GM21528 (cell line): ENCODE measurements at regions not wholly inside any gene's neighbourhood (a gene's known extent, or its start where the extent isn't known, plus 50 kb on each side); places are given as distances from the start of the nearest gene placed in this dataset.
"Not testable (repeated sequence)": the region's sequence is repeated elsewhere in the genome, so short reads cannot be mapped to it uniquely, and the experiment has no call there.

Experiments
- ATAC-seq: cut with Tn5 transposase; IDR thresholded peaks from one replicate; pipeline ENCODE4 v1.9.1; 2021; ENCODE audit warnings: mild to moderate bottlenecking, moderate library complexity; ENCODE audit not compliant: unreplicated experiment, low FRiP score

- no peak for ATAC-seq
Measured at GRCh38 chr1:238336531-238336930, 445.8 kb upstream of the ZP4 start.

- no peak for ATAC-seq
Measured at GRCh38 chr1:238334170-238334569, 443.4 kb upstream of the ZP4 start.

DNA sequence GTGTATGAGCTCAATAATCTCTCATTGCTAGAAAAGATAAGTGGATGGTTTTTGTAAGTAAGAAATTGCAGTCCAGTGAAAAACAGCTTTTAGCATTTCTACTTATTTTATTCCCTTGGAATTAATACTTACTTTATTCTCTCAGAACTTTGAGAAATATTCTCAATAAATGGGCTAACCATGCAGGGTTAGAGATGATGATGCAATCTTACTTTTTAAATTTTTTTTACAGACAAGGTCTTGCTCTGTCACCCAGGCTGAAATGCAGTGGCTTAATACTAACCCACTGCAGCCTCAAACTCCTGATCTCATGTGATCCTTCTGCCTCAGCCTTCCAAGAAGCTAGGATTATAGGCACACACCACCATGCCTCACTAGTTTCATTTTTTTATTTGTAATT, 440.8 kb upstream of the ZP4 start:
- ATAC-seq = no peak

- no peak for ATAC-seq
Measured at GRCh38 chr1:238329671-238330070, 438.9 kb upstream of the ZP4 start.

DNA sequence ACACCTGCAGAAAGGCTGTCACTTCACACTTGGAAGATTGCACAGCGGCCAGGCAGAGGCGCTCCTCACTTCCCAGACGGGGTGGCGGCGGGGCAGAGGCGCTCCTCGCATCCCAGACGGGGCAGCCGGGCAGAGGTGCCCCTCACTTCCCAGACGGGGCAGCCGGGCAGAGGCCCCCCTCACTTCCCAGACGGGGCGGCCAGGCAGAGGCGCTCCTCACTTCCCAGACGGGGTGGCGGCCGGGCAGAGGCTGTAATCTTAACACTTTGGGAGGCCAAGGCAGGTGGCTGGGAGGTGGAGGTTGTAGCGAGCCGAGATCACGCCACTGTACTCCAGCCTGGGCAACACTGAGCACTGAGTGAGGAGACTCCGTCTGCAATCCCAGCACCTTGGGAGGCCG, 436.3 kb upstream of the ZP4 start:
- not testable (repeated sequence) for ATAC-seq

- not testable (repeated sequence) for ATAC-seq
Measured at GRCh38 chr1:238326479-238326878, 435.8 kb upstream of the ZP4 start.

DNA sequence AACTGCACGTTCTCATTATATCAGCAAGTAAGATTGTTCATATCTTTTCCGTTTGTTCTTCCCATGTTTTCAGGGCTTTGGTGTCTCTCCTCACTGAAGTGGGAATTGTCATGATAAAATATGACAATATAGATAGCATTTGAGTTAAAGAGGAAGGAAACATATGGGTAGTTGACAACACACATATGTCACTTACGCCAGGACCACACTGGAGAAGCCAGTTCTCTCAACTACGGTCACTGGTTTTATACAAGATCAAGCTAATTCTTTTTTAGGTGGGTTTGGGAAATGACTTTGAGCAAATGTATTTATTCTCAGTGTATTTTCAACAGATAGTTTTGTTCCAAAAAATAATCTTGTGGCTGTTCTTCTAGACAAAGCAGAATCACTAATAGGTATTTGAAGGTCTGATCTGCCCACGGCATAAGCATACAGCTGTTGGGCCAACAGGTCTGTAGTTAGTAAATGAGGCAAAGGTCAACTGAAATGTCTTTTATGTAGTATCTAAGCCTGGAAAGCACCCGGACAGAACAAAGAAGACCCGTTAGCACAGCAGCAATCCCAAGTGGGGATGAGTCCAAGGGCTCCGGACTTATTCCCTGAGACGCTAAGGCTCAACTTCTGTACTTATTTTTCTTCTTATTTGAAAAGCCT, 433.6 kb upstream of the ZP4 start:
- ATAC-seq = no peak

GRCh38 chr1:238323490-238323889, 432.8 kb upstream of the ZP4 start:
- no peak for ATAC-seq

GRCh38 chr1:238319957-238320356, 429.2 kb upstream of the ZP4 start:
- ATAC-seq = no peak

GRCh38 chr1:238318294-238319110, 427.8 kb upstream of the ZP4 start:
- no peak for ATAC-seq

GRCh38 chr1:238312969-238313368, 422.2 kb upstream of the ZP4 start:
- ATAC-seq = no peak

DNA sequence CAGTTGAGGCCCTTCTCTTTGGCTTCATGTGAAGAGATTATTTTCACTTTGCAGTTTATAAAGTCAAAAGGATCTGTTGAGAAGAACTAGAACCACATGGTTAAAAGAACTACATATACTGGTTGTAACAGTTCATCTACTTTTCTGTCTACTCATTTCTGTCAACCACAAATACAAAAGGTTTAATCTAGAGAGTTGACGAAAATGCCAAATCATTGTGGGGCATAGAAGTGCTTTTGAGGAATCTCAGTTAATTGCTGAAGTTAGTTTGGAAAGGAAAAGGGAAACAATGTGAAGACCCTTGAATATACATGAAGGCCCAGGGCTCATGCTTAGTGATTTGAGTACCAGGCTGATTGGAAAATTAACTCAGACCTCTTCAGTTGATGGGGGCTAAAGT, 415.7 kb upstream of the ZP4 start:
- no peak for ATAC-seq

DNA sequence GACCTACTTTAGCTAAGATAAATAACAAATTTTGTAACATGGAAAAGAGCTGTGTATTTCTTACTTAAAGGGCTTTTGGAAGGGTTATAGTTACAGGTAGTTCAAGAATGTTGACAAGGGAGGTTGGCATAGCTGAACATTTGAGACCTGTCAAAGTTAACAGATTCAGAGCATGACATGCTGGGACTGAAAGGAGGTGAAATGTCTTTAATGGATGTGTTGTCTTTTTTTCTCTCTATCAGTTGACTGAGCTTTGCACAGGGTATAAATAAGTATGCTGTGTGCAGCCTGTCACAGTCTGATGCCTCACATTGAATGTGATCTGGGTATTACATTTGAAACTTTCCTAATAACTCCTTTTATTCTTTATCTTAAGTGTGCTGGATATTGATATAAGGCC, 411.9 kb upstream of the ZP4 start:
- no peak for ATAC-seq

GRCh38 chr1:238296371-238296770, 405.6 kb upstream of the ZP4 start:
- ATAC-seq = no peak

- ATAC-seq = no peak
Measured at GRCh38 chr1:238293075-238293474, 402.4 kb upstream of the ZP4 start.

DNA sequence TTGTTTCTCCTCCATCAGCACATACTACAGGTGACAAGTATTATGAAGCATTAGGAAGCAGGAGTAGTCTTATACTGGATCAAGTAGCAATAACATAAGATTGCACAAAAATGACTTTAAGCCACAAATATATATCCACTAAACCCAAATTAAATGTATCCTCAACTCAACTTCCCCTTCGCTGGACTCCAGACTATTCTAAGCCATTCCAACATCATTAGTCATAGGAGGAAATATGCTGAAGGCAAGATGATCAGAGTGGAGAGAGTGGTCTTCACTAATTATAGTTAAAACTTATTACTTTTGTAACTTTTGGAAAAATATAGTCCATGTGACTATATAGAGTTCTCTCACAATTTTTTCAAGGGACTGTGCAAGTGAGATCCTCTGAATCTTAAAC, 390.7 kb upstream of the ZP4 start:
- ATAC-seq = no peak

DNA sequence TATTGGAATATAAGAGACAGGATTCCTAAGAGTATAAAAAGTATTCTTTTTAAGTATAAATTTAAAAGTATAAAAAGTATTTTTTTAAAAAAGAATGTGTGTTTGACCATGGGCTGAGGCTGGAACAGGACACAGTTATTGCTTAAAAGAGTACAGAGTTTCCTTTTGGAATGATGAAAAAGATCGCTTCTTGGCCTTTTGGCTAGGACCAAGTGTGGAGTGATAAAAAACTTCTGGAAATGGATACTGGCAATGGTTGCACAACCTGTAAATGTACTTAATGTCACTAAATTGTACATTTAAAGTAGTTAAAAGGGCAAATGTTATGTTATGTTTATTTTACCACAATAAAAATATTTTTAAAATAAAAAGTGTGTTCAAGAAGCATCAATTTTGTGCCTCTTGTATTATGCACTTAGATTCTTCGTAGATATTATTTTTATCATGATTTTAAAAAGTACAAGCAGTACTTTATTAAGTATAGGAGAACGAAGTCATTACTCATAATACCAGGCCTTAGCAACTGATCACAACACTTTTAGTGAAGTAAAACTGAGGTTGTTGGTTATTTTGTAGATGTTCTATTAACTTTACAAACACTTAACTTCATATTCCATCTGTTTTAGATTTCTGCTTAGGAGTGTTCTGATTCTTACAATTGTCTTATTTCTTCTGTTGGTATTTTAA, 389.1 kb upstream of the ZP4 start:
- no peak for ATAC-seq

- no peak for ATAC-seq
Measured at GRCh38 chr1:238272145-238272544, 381.4 kb upstream of the ZP4 start.

- ATAC-seq = no peak
Measured at GRCh38 chr1:238265866-238266265, 375.1 kb upstream of the ZP4 start.

GRCh38 chr1:238264951-238265350, 374.2 kb upstream of the ZP4 start:
- ATAC-seq = no peak

GRCh38 chr1:238258510-238258909, 367.8 kb upstream of the ZP4 start:
- no peak for ATAC-seq
